Activated T-cell treated with anti-CD3 and anti-CD28 coated beads for 4 hours (primary cell): ENCODE measurements at regions not wholly inside any gene's neighbourhood (a gene's known extent, or its start where the extent isn't known, plus 50 kb on each side); places are given as distances from the start of the nearest gene placed in this dataset.
"Not testable (repeated sequence)": the region's sequence is repeated elsewhere in the genome, so short reads cannot be mapped to it uniquely, and the experiment has no call there.

Source experiments
- DNase-seq: peaks from one replicate; pipeline ENCODE4 v3.0.0-alpha.2; 2020

GRCh38 chr2:195270466-195271039, 386.5 kb upstream of the SLC39A10 start:
- DNase-seq = no peak

DNA sequence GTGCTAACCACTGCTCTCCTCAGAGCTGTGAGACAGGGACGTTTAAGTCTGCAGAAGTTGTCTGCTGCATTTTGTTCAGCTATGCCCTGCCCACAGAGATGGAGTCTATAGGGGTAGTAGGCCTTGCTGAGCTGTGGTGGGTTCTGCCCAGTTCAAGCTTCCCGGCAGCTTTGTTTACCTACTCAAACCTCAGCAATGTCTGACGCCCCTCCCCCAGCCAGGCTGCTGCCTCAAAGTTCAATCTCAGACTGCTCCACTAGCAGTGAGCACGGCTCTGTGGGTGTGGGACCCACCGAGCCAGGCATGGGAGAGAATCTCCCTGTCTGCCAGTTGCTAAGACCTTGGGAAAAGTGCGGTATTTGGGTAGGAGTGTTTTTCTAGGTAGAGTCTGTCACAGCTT, 387.8 kb upstream of the SLC39A10 start:
- DNase-seq = no peak

DNA sequence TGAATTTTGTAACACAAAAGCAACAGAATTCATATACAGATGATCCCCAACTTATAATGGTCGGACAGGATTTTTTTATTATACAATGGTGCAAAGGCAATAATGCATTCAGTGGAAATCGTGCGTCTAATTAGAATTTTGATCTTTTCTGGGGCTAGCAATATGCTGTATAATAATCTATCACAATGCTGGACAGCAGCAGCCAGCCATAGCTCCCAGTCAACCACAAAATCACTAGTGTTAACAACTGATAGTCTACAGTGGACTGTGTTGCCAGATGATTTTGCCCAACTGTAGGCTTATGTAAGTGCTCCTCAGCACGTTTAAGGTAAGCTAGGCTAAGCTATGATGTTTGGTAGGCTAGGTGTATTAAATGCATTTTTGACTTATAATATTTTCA, 399.0 kb upstream of the SLC39A10 start:
- no peak for DNase-seq

DNA sequence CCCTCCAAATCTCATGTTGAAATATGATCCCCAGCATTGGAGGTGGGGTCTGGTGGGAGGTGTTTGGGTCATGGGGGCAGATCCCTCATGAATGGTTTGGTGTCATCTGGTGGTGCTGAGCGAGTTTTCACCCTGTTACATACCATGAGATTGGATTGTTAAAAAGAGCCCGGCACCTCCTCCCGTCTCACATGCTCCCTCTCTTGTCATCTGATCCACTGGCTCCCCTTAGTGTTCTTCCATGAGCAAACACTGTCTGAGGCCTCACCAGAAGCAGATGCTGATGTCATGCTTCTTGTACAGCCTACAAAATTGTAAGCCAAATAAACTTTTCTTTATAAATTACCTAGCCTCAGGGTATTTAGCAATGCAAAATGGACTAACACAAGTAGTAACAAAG, 405.0 kb upstream of the SLC39A10 start:
- DNase-seq = no peak

DNA sequence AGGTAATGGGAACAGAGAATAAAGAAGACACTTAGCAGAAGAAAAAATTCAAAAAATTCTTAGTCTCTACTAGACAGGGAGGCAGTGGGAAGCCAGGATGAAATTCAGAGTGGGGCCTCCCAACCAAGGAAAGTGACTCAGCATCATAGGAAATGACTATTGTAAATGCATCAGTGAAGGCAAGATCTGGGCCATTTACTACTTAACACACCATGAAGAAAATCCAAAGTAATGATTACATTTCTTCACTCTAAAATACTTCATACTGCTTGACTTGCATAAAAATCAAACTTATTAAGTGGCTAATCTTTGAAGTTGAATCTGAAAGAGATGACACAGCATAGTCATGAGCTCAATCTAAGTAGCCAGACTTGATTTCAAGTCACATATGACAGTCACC, 405.8 kb upstream of the SLC39A10 start:
- no peak for DNase-seq

DNA sequence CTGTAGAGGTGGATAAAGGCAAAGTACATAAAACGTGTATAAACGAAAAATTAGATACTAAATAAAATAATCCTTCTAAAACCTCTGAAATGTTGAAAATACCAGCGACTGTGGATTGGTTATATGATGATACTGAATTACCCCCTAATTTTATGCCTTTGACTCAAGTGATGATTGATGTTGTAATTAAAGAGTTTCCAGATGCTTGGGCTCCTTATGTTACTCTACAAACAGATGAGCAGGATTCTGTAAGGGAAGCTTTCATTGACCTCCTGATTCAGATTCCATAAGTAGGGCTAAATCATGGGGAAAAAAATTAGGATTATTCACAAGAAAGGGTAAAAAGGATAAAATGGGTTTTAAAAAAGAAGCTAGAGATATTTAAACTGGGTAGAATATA, 418.2 kb upstream of the SLC39A10 start:
- no peak for DNase-seq

GRCh38 chr2:195238379-195238778, 418.6 kb upstream of the SLC39A10 start:
- DNase-seq = no peak

GRCh38 chr2:195228547-195228946, 428.5 kb upstream of the SLC39A10 start:
- DNase-seq = not testable (repeated sequence)

GRCh38 chr2:195214072-195214471, 443.0 kb upstream of the SLC39A10 start:
- no peak for DNase-seq

GRCh38 chr2:195212586-195212985, 444.4 kb upstream of the SLC39A10 start:
- DNase-seq = no peak

GRCh38 chr2:195202163-195202845, 454.7 kb upstream of the SLC39A10 start:
- DNase-seq = no peak

DNA sequence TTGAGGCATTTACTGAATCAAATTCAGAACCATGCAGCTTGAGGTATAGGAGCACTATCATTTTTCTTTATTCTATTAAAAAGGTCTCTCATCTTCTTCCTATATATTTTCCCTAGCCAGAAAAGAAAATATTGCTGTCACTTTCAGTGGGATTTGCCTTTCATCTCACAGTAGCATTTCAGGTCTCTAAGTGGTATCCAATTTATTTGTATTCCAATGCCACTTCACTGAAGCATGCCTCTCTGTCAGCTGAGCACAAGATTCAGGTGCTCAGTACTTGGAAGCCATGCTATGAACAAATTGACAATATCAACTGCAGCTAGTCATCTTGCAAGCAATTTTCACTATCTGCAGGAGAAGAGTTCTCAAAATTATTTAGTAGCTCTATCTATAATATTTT, 457.2 kb upstream of the SLC39A10 start:
- DNase-seq = no peak

DNA sequence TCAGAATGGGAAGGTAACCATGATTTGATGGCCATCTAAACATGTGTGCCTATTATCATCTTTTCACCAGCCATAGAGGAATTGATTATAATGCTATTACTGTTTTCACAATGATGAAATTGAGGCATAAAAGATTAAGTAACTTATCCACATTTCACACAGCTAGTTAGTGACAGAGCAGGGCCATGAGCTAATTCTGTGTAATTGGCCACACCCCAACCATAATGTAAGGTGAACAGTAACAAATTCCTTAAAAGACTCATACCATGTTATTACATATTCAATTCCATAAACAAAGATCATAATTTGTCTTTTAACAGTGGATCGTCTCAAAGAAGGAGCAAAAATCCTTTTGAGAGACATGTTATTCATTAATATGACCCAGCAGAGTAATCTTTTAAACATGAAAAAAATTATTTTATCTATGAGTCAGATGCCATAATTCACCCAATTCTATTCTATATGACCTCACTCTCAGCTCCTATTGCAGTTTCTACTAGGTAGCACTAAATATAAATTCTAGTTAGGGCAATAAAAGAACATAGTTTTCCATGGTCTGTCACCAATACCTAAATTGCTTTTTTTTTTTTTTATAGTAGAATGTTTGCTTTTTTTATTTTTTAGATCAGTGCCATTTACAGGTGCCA, 475.8 kb upstream of the SLC39A10 start:
- DNase-seq = no peak

DNA sequence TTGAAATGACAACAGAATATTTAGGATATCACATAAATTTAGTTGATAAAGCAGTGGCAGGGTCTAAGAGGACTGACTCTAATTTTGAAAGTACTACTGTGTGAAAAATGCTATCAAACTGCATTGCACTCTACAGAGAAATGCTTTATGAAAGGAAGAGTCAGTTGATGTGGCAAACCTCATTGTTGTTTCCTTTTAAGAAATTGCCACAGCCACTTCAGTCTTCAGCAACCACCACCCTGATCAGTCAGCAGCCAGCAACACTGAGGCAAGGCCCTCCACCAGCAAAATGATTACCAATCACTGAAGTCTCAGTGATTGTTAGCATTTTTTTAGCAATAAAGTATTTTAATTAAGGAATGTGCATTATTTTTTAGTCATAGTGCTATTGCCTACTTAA, 488.7 kb upstream of the SLC39A10 start:
- DNase-seq = no peak

DNA sequence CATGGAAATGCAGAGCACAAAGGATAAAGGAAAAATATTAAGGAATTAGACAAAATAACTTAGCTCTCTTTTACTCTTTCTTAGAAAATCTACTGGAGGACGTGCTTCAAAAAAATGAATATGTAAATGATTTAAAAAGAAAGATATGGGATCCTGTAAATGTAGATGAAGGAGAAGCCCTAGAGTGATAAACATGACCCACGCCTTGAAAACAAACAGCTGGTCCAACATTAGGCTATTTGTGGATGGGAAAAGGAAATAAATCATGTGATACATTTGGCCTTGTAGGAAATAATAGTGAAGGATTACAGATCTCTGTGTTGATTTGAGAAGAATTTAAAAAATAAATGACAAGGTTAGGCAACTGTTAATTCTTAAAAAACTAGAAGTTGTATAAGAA, 492.1 kb upstream of the SLC39A10 start:
- DNase-seq = no peak

DNA sequence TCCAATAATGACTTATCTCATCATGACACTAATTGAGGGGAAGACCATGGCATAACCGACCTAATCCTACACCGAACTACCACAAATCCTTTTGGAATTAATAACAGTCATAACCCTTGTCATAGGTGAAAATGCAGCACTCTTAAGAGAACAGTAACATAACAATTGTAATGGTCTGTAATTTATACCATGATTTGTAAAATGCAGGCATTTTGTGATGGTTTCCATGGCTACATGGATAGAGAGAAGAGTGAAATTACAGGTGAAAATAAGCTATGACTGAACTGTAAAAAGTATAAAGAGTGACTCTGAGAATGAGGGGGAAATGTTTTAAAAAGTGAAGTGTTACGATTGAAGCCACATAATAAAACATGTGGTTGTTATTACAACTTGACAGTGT, 494.1 kb upstream of the SLC39A10 start:
- DNase-seq = no peak

DNA sequence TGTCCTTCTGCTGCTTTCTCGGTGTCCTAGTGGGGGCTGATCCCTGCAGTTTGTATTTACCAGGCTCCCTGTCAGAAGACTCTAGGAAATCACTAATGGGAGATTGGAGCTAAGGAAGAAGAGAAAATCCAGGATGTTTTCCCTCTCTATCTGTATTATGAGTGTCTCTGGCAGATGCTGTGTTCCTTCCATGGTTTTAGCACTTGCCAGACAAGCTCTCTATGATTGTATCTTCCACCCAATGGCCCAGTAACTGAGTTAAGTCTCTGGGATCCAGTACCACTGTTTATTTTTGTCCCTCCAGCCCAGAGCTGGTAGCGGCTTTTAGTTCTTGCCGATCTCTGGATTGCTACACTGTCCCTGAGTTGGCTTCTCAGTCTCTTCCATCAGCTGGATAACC, 494.8 kb upstream of the SLC39A10 start:
- DNase-seq = no peak

GRCh38 chr2:195160963-195161362, 496.1 kb upstream of the SLC39A10 start:
- DNase-seq = no peak

DNA sequence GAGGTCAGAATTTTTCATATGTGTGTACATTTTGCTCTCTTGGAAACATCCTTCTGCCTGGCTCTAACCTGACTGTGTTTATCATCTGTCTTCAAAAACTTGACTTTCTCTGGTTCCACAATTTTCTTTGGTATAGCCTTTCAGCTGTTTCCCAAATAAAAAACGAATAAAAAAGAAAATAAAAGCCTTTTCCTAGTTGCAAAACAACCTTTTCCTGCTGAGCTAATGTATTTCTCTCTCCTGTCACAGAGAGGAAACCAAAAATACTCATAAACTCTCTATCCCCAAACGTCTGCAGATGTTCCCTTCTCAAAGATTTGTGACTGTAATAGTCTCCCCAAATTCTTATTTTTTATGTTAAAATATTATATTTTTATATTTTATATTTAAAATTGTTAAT, 505.3 kb upstream of the SLC39A10 start:
- no peak for DNase-seq

DNA sequence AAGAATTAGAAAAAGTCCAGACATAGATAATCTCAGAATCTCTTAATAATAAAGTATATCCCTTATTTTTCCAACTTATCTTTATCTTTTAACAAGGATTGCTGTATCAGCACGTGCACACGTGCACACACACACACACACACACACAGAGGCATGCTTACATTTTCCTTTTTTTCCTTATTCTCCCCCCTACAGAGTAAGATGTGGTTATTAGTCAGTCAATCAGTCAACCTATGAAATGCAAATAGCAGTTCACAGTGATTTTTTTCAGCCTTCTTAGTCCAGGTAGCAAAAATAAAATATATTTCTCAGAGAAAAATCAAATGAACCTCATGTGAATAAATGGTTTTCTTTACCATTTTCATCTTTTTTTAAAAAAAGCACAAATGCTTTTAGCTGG, 506.2 kb upstream of the SLC39A10 start:
- no peak for DNase-seq

DNA sequence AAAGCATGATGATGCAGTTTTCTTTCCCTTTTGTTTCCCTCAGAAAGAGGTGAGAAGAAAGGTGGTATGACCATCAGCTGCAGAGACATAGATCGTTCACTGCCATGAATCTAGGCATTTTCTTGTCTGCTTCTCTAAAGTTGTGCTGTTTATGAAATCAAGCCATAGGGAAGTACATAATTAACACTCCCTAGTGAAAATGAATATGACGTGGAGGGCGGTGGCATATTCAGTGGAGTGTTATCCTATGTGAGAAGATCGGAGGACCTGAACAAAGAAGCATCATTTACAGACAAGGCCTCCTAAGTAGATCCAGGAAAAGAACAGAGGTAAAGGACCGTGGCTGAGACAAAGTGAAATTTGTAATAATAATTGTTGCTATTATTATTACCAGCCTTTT, 509.0 kb upstream of the SLC39A10 start:
- DNase-seq = no peak

- DNase-seq = no peak
Measured at GRCh38 chr2:195146761-195147541, 510.1 kb upstream of the SLC39A10 start.

GRCh38 chr2:195138435-195138834, 518.6 kb upstream of the SLC39A10 start:
- no peak for DNase-seq

- not testable (repeated sequence) for DNase-seq
Measured at GRCh38 chr2:195125889-195126288, 531.1 kb upstream of the SLC39A10 start.
